ENCODE measurements at regions not wholly inside any gene's neighbourhood (a gene's known extent, or its start where the extent isn't known, plus 50 kb on each side); places are given as distances from the start of the nearest gene placed in this dataset.

- DNase-seq: no peak
Observed at GRCh38 chr6:166687879-166688205, 60.8 kb upstream of the RPS6KA2 start.

GRCh38 chr6:166687070-166687878, 60.2 kb upstream of the RPS6KA2 start:
- no peak for DNase-seq

GRCh38 chr6:166686317-166686716, 59.3 kb upstream of the RPS6KA2 start:
- no peak for DNase-seq

GRCh38 chr6:166684866-166685265, 57.8 kb upstream of the RPS6KA2 start:
- no peak for DNase-seq

- no peak for DNase-seq
Observed at GRCh38 chr6:166684170-166684569, 57.1 kb upstream of the RPS6KA2 start.

GRCh38 chr6:166683477-166683876, 56.4 kb upstream of the RPS6KA2 start:
- no peak for DNase-seq

GRCh38 chr6:166679566-166679965, 52.5 kb upstream of the RPS6KA2 start:
- DNase-seq: no peak

- DNase-seq: no peak
Observed at GRCh38 chr6:166678426-166678825, 51.4 kb upstream of the RPS6KA2 start.

- no peak for DNase-seq
Observed at GRCh38 chr6:166677941-166678340, 50.9 kb upstream of the RPS6KA2 start.

Measured in CD4-positive, alpha-beta T cell treated with Interleukin-12 subunit alpha and Interleukin-12 subunit beta, for 1 hour (primary cell).